PC-3 (cell line): ENCODE measurements at regions not wholly inside any gene's neighbourhood (a gene's known extent, or its start where the extent isn't known, plus 50 kb on each side); places are given as distances from the start of the nearest gene placed in this dataset.
A peak's percentile ranks its signal among the peaks of the same experiment; 100 is the strongest.

Experiments used
- ATAC-seq: fragments of 200-7000 bp; cut with Tn5 transposase; 2 replicates; pipeline ENCODE4 v1.9.1; 2020; ENCODE audit warnings: mild to moderate bottlenecking, moderate library complexity
- BruUV-seq: library from RNA; stranded (reverse); fragments of 400-500 nt; replicated peaks from 2 replicates; lab custom pipeline; 2021; lab: Mats Ljungman, UMichigan
- CTCF ChIA-PET: fragments of 300-600 bp; sonication (Branson Sonifier 250); formaldehyde crosslinking; loops from one replicate; lab custom pipeline; 2022; ENCODE audit warnings: antibody characterized with exemption; lab: Charles Lee
- POLR2A ChIA-PET: fragments of 300-600 bp; sonication (Branson Sonifier 250); formaldehyde crosslinking; loops from one replicate; lab custom pipeline; 2022; ENCODE audit warnings: antibody characterized with exemption; ENCODE audit not compliant: unreplicated experiment; lab: Charles Lee
- DNase-seq: peaks from one replicate; pipeline ENCODE4 v3.0.0-alpha.2; 2015
- H2AFZ ChIP-seq: fragments of 300-600 bp; sonication (generic); 2 replicates; pipeline ENCODE4 v1.6.0; 2016; ENCODE audit warnings: antibody characterized with exemption, low read length
- H3F3A ChIP-seq: fragments of 300-600 bp; sonication (generic); one replicate; pipeline ENCODE4 v1.6.0; 2017; ENCODE audit warnings: antibody characterized with exemption, low read length, control low read depth, mild to moderate bottlenecking; ENCODE audit not compliant: unreplicated experiment
- H3K27ac ChIP-seq: fragments of 300-600 bp; sonication (generic); 2 replicates; pipeline ENCODE4 v1.5.1; 2016; ENCODE audit warnings: mild to moderate bottlenecking, low read length
- H3K27me3 ChIP-seq: fragments of 300-600 bp; sonication (generic); 2 replicates; pipeline ENCODE4 v1.6.1; 2016; ENCODE audit warnings: low read length, mixed read lengths
- H3K36me3 ChIP-seq: fragments of 300-600 bp; sonication (generic); 2 replicates; pipeline ENCODE4 v1.6.1; 2016; ENCODE audit warnings: low read depth, mixed run types, low read length, mixed read lengths
- H3K4me1 ChIP-seq: fragments of 300-600 bp; sonication (generic); 2 replicates; pipeline ENCODE4 v1.5.1; 2016; ENCODE audit warnings: low read length; ENCODE audit not compliant: insufficient read depth
- H3K4me2 ChIP-seq: fragments of 300-600 bp; sonication (generic); 2 replicates; pipeline ENCODE4 v1.6.0; 2016; ENCODE audit warnings: low read length
- H3K4me3 ChIP-seq: fragments of 300-600 bp; sonication (generic); 2 replicates; pipeline ENCODE4 v1.5.1; 2016; ENCODE audit warnings: mild to moderate bottlenecking, low read length, mixed read lengths
- H3K79me2 ChIP-seq: fragments of 300-600 bp; sonication (generic); 2 replicates; pipeline ENCODE4 v1.6.1; 2017; ENCODE audit warnings: low read length, mixed read lengths
- H3K9ac ChIP-seq: fragments of 300-600 bp; sonication (generic); 2 replicates; pipeline ENCODE4 v1.6.0; 2016; ENCODE audit warnings: mild to moderate bottlenecking, low read length
- H3K9me2 ChIP-seq: fragments of 300-600 bp; sonication (generic); replicated peaks from 2 replicates; pipeline ENCODE4 v1.6.1; 2016; ENCODE audit warnings: mixed run types, low read length, mixed read lengths
- H3K9me3 ChIP-seq: fragments of 300-600 bp; sonication (generic); 2 replicates; pipeline ENCODE4 v1.6.1; 2016; ENCODE audit warnings: low read length, mixed read lengths
- H4K20me1 ChIP-seq: fragments of 300-600 bp; sonication (generic); 2 replicates; pipeline ENCODE4 v1.6.1; 2016; ENCODE audit warnings: low read length, mixed read lengths
- CTCF ChIP-seq: fragments of 300-600 bp; sonication (generic); conservative IDR thresholded peaks from 2 replicates; pipeline ENCODE4 v1.5.1; 2017; ENCODE audit warnings: antibody characterized with exemption, low read depth, mild to moderate bottlenecking, low read length
- EZH2 ChIP-seq: fragments of 300-600 bp; sonication (generic); IDR thresholded peaks from one replicate; pipeline ENCODE4 v1.6.1; 2017; ENCODE audit warnings: antibody characterized with exemption, mild to moderate bottlenecking, low read length; ENCODE audit not compliant: unreplicated experiment
- EZH2phosphoT487 ChIP-seq: fragments of 300-600 bp; sonication (generic); IDR thresholded peaks from 2 replicates; pipeline ENCODE4 v1.6.1; 2018; ENCODE audit warnings: mild to moderate bottlenecking, antibody characterized with exemption, low read length, borderline replicate concordance
- intact Hi-C: fragments of 100-400 bp; cut with micrococcal nuclease; formaldehyde crosslinking; loops from 2 replicates; pipeline ENCODE4 v1.9.0; 2023

- CTCF ChIA-PET, result no interaction called here
- no peak for TF ChIP-seq EZH2
- no peak for TF ChIP-seq CTCF
Observed at GRCh38 chr20:11430652-11431051, 487.0 kb upstream of the BTBD3 start.

GRCh38 chr20:11431621-11432020 is 486.1 kb upstream of the BTBD3 start:
- Histone ChIP-seq H3F3A (no peaks in the 10 kb centered on the region), H3K27ac (no peak overlapping the region), H3K9ac (no peak overlapping the region), H4K20me1 (no peaks in the 10 kb centered on the region), H3K36me3 (no peaks in the 10 kb centered on the region), H3K4me3 (no peak overlapping the region), H3K4me1 (peaks cover 11% of the 10 kb centered on the region; the same call in 1 of the 2 replicates), H3K9me2 (no peaks in the 10 kb centered on the region), H3K4me2 (no peak overlapping the region), H2AFZ (no peak overlapping the region), H3K79me2 (no peaks in the 10 kb centered on the region), H3K9me3 (no peaks in the 10 kb centered on the region), H3K27me3 (no peaks in the 10 kb centered on the region)
- intact Hi-C loops, result no loop called here
- POLR2A ChIA-PET, result no interaction called here
- CTCF ChIA-PET, result no interaction called here
- ATAC-seq (no peak), DNase-seq (no peak)
- TF ChIP-seq EZH2, result no peak
- TF ChIP-seq CTCF, result no peak
- TF ChIP-seq EZH2phosphoT487, result no peak
- BruUV-seq, result no TSS peak

More at GRCh38 chr20:11430652-11431051, 487.0 kb upstream of the BTBD3 start:
- no peak overlapping the region for H2AFZ ChIP-seq
- no peak overlapping the region for H3K4me3 ChIP-seq
- no peaks in the 10 kb centered on the region for H3K9me3 ChIP-seq
- H3K4me1 ChIP-seq, result peaks cover 11% of the 10 kb centered on the region; the same call in 1 of the 2 replicates
- no peak for DNase-seq
- H4K20me1 ChIP-seq, result no peaks in the 10 kb centered on the region
- H3K36me3 ChIP-seq, result no peaks in the 10 kb centered on the region
- no peaks in the 10 kb centered on the region for H3K79me2 ChIP-seq
- H3K9me2 ChIP-seq, result no peaks in the 10 kb centered on the region
- H3K27ac ChIP-seq, result no peak overlapping the region
- no TSS peak for BruUV-seq
- intact Hi-C loops, result no loop called here
- H3K9ac ChIP-seq, result no peak overlapping the region
- H3F3A ChIP-seq, result no peaks in the 10 kb centered on the region
- POLR2A ChIA-PET, result no interaction called here
- H3K4me2 ChIP-seq, result no peak overlapping the region
- H3K27me3 ChIP-seq, result no peaks in the 10 kb centered on the region
- ATAC-seq, result no peak

DNA sequence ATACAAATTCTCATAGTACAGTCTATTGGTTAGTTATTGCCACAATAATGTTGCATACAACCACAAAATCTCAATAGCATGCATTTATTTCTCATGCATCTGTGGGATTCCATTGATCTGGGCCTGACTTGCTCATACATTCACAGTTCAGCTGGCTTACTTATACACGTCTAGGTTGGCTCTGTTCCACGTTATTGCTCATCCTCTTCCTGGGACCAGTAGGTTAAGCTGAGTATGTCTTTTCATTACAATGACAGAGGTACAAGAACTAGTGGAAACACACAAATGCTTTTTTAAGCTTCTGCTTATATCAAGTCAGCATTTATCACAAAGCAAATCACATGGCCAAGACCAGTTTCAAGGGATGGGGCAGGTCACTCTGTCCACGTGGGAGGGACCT is 485.3 kb upstream of the BTBD3 start:
- intact Hi-C loops, result no loop called here
- ChIA-PET CTCF (no interaction called here), POLR2A (no interaction called here)
- ATAC-seq (peak; percentile 71), DNase-seq (peak; percentile 92)
- BruUV-seq, result no TSS peak
- no peaks in the 10 kb centered on the region for H3K9me3 ChIP-seq
- H3K4me2 ChIP-seq, result no peak overlapping the region
- H3F3A ChIP-seq, result no peaks in the 10 kb centered on the region
- no peaks in the 10 kb centered on the region for H3K36me3 ChIP-seq
- no peaks in the 10 kb centered on the region for H3K9me2 ChIP-seq
- TF ChIP-seq EZH2phosphoT487 (no peak), EZH2 (no peak), CTCF (no peak)
- H2AFZ ChIP-seq, result no peak overlapping the region
- H3K79me2 ChIP-seq, result no peaks in the 10 kb centered on the region
- no peak overlapping the region for H3K4me3 ChIP-seq
- peaks cover 11% of the 10 kb centered on the region; the same call in 1 of the 2 replicates for H3K4me1 ChIP-seq
- H3K27me3 ChIP-seq, result no peaks in the 10 kb centered on the region
- H4K20me1 ChIP-seq, result no peaks in the 10 kb centered on the region
- no peak overlapping the region for H3K9ac ChIP-seq
- no peak overlapping the region for H3K27ac ChIP-seq
